HG03139 (cell line): ENCODE measurements at regions not wholly inside any gene's neighbourhood (a gene's known extent, or its start where the extent isn't known, plus 50 kb on each side); places are given as distances from the start of the nearest gene placed in this dataset.
"Not testable (repeated sequence)": the region's sequence is repeated elsewhere in the genome, so short reads cannot be mapped to it uniquely, and the experiment has no call there.

Experiments used
- ATAC-seq: cut with Tn5 transposase; IDR thresholded peaks from one replicate; pipeline ENCODE4 v1.9.1; 2021; ENCODE audit not compliant: unreplicated experiment

GRCh38 chr2:89855752-89856151 is 1164.3 kb downstream of the RPIA start:
- not testable (repeated sequence) for ATAC-seq

- ATAC-seq: not testable (repeated sequence)
Measured at GRCh38 chr2:89856305-89856704, 1164.8 kb downstream of the RPIA start.

GRCh38 chr2:89862164-89862563 is 1170.7 kb downstream of the RPIA start:
- ATAC-seq: not testable (repeated sequence)

GRCh38 chr2:89863209-89863608 is 1171.7 kb downstream of the RPIA start:
- ATAC-seq: not testable (repeated sequence)

- ATAC-seq: not testable (repeated sequence)
Measured at GRCh38 chr2:89874810-89875595, 1183.5 kb downstream of the RPIA start.

GRCh38 chr2:89876445-89876844 is 1185.0 kb downstream of the RPIA start:
- not testable (repeated sequence) for ATAC-seq

GRCh38 chr2:89876878-89877277 is 1185.4 kb downstream of the RPIA start:
- not testable (repeated sequence) for ATAC-seq

GRCh38 chr2:89882880-89883279 is 1191.4 kb downstream of the RPIA start:
- not testable (repeated sequence) for ATAC-seq

GRCh38 chr2:89883624-89884023 is 1192.2 kb downstream of the RPIA start:
- ATAC-seq: not testable (repeated sequence)

- not testable (repeated sequence) for ATAC-seq
Measured at GRCh38 chr2:89885071-89885470, 1193.6 kb downstream of the RPIA start.

- ATAC-seq: not testable (repeated sequence)
Measured at GRCh38 chr2:89888693-89889092, 1197.2 kb downstream of the RPIA start.

GRCh38 chr2:89890185-89890773 is 1198.8 kb downstream of the RPIA start:
- not testable (repeated sequence) for ATAC-seq

- ATAC-seq: not testable (repeated sequence)
Measured at GRCh38 chr2:89894988-89895387, 1203.5 kb downstream of the RPIA start.

- not testable (repeated sequence) for ATAC-seq
Measured at GRCh38 chr2:89895629-89896028, 1204.2 kb downstream of the RPIA start.

GRCh38 chr2:89927018-89927417 is 1235.5 kb downstream of the RPIA start:
- not testable (repeated sequence) for ATAC-seq

GRCh38 chr2:89935436-89935835 is 1244.0 kb downstream of the RPIA start:
- ATAC-seq: not testable (repeated sequence)

GRCh38 chr2:89936011-89936410 is 1244.5 kb downstream of the RPIA start:
- ATAC-seq: not testable (repeated sequence)

GRCh38 chr2:89936559-89936958 is 1245.1 kb downstream of the RPIA start:
- ATAC-seq: not testable (repeated sequence)

- peak; percentile 94 for ATAC-seq
Measured at GRCh38 chr2:89938756-89939155, 1247.3 kb downstream of the RPIA start.

- ATAC-seq: not testable (repeated sequence)
Measured at GRCh38 chr2:89944267-89944666, 1252.8 kb downstream of the RPIA start.

GRCh38 chr2:89945004-89945616 is 1253.6 kb downstream of the RPIA start:
- not testable (repeated sequence) for ATAC-seq
